ENCODE measurements at regions not wholly inside any gene's neighbourhood (a gene's known extent, or its start where the extent isn't known, plus 50 kb on each side); places are given as distances from the start of the nearest gene placed in this dataset.

GRCh38 chr2:16824472-16824871 lies 158.8 kb upstream of the CYRIA start:
- no peak for TF ChIP-seq POLR2A (IDR thresholded peaks at IDR 0.05)
- no peak for TF ChIP-seq CTCF (IDR thresholded peaks at IDR 0.05)

Data from testis (tissue), 2 donors.